K562 (cell line): ENCODE measurements at regions not wholly inside any gene's neighbourhood (a gene's known extent, or its start where the extent isn't known, plus 50 kb on each side); places are given as distances from the start of the nearest gene placed in this dataset.

Experiments
- ATAC-seq: fragments of 200-7000 bp; cut with Tn5 transposase; 3 replicates; pipeline ENCODE4 v1.9.1; 2020; ENCODE audit warnings: moderate library complexity
- BruUV-seq: library from RNA; stranded (reverse); fragments of 400-500 nt; replicated peaks from 2 replicates; lab custom pipeline; 2021; lab: Mats Ljungman, UMichigan
- CTCF ChIA-PET: fragments of 300-600 bp; formaldehyde crosslinking; extraction: SDS; loops from one replicate; lab custom pipeline; 2021; ENCODE audit warnings: low intra/inter-chr PET ratio; lab: Yijun Ruan, JAX
- POLR2A ChIA-PET: fragments of 300-600, 350-650 bp; sonication (Branson Sonifier 250); formaldehyde crosslinking; extraction: SDS; loops from one replicate; lab custom pipeline; 2021; ENCODE audit warnings: antibody characterized with exemption, inconsistent platforms; lab: Yijun Ruan, JAX
- DNase-seq, 4 experiments: peaks; one replicate each; pipeline versions ENCODE4 v3.0.0 to v3.0.0-alpha.2; 2011 to 2018; ENCODE audit warnings: low spot score in 3 of 4, mixed read lengths in 3 of 4; ENCODE audit errors: extremely low read depth in 1 of 4
- FAIRE-seq: peaks from 2 replicates; lab custom pipeline; 2011; peaks lifted over from hg19 to GRCh38; lab: Jason Lieb, UNC
- H2AFZ ChIP-seq: 2 replicates; pipeline ENCODE4 v1.6.0; 2011; ENCODE audit warnings: low read depth, low read length, control low read depth, inconsistent platforms
- H3K27ac ChIP-seq: fragments of 200-600 bp; 3 replicates; pipeline ENCODE4 v1.8.0; 2011; ENCODE audit warnings: low read depth, mild to moderate bottlenecking, control low read depth, inconsistent platforms, low read length, moderate library complexity, mixed read lengths; ENCODE audit errors: extremely low read depth
- H3K27me3 ChIP-seq, 2 experiments: fragments of 300-600 bp in 1 of 2; 2 replicates in 1 of 2; 3 replicates in 1 of 2; pipeline versions ENCODE4 v1.6.0 to v1.8.0; 2011; ENCODE audit warnings: inconsistent platforms in 2 of 2, low read length in 2 of 2, mild to moderate bottlenecking in 1 of 2, mixed read lengths in 1 of 2, moderate library complexity in 1 of 2; ENCODE audit not compliant: control insufficient read depth in 2 of 2, insufficient read depth in 2 of 2
- H3K36me3 ChIP-seq: fragments of 300-600 bp; 3 replicates; pipeline ENCODE4 v1.8.0; 2011; ENCODE audit warnings: mild to moderate bottlenecking, low read length, inconsistent platforms; ENCODE audit not compliant: control insufficient read depth, insufficient read depth
- H3K4me1 ChIP-seq, 2 experiments: fragments of 200-600 bp in 1 of 2; replicated peaks in 1 of 2; 2 replicates in 1 of 2; 3 replicates in 1 of 2; pipeline versions ENCODE4 v1.5.1 to v1.8.0; 2011; ENCODE audit warnings: inconsistent platforms in 2 of 2, low read length in 2 of 2, mild to moderate bottlenecking in 1 of 2, mixed read lengths in 1 of 2, moderate library complexity in 1 of 2; ENCODE audit not compliant: control insufficient read depth in 2 of 2, insufficient read depth in 2 of 2
- H3K4me2 ChIP-seq: 2 replicates; pipeline ENCODE4 v1.6.1; 2011; ENCODE audit warnings: low read length, control low read depth, inconsistent platforms, mixed read lengths; ENCODE audit not compliant: insufficient read depth
- H3K4me3 ChIP-seq: fragments of 200-600 bp; sonication (generic), shearing (Covaris generic); 2 replicates; pipeline ENCODE4 v1.5.1; 2016; ENCODE audit warnings: control low read depth, inconsistent platforms
- H3K79me2 ChIP-seq: fragments of 200-600 bp; 3 replicates; pipeline ENCODE4 v1.8.0; 2011; ENCODE audit warnings: low read length, inconsistent platforms; ENCODE audit not compliant: control insufficient read depth, insufficient read depth
- H3K9ac ChIP-seq, 2 experiments: 2 replicates each; pipeline versions ENCODE4 v1.6.0 to v1.6.1; 2011; ENCODE audit warnings: low read depth in 2 of 2, low read length in 2 of 2, control low read depth in 1 of 2, inconsistent platforms in 1 of 2, mild to moderate bottlenecking in 1 of 2, mixed read lengths in 1 of 2; ENCODE audit not compliant: insufficient read depth in 1 of 2
- H3K9me1 ChIP-seq: one replicate; pipeline ENCODE4 v1.6.0; 2011; ENCODE audit warnings: inconsistent platforms, mild to moderate bottlenecking, low read length, moderate library complexity; ENCODE audit not compliant: control insufficient read depth, insufficient read depth
- H3K9me3 ChIP-seq: replicated peaks from 2 replicates; pipeline ENCODE4 v1.5.1; 2011; ENCODE audit warnings: low read depth, low read length, inconsistent platforms; ENCODE audit not compliant: control insufficient read depth, insufficient read depth
- H4K20me1 ChIP-seq: replicated peaks from 2 replicates; pipeline ENCODE4 v1.6.1; 2011; ENCODE audit warnings: low read length, inconsistent platforms, mixed read lengths; ENCODE audit not compliant: control insufficient read depth, insufficient read depth
- E4F1 ChIP-seq: fragments of 250-450 bp; sonication (Bioruptor Pico); IDR thresholded peaks from 2 replicates; pipeline ENCODE4 v1.5.0; 2021; ENCODE audit warnings: mild to moderate bottlenecking, borderline replicate concordance
- TBP ChIP-seq: optimal IDR thresholded peaks from 2 replicates; pipeline ENCODE3; 2011; ENCODE audit warnings: low read depth, low read length, improper control_type of control experiment
- ZFPM2 ChIP-seq: fragments of 250-450 bp; sonication (Bioruptor Pico); IDR thresholded peaks from 2 replicates; pipeline ENCODE4 v1.5.1; 2022; ENCODE audit warnings: mild to moderate bottlenecking
- ZNF324 ChIP-seq: fragments of 250-450 bp; sonication (Bioruptor Pico); IDR thresholded peaks from 2 replicates; pipeline ENCODE4 v1.4.0; 2020; ENCODE audit warnings: mild to moderate bottlenecking
- WGBS: fragments of 100-300 bp; shearing (Covaris generic); methylation state at CpG from one replicate; pipeline ENCODE4 v1.1.6; 2016; ENCODE audit warnings: low coverage, mixed read lengths; ENCODE audit not compliant: insufficient coverage; ENCODE audit errors: missing lambda C conversion rate; 5-methylcytosine and 5-hydroxymethylcytosine counted together
- in situ Hi-C: fragments of 300-500 bp; cut with MboI; formaldehyde crosslinking; loops from 4 replicates; pipeline ENCODE4 v1.15.0; 2018; ENCODE audit warnings: inconsistent platforms, mixed read lengths
- intact Hi-C: fragments of 100-400 bp; cut with micrococcal nuclease; formaldehyde crosslinking; loops from 2 replicates; pipeline ENCODE4 v1.14.2; 2022

GRCh38 chr2:78201064-78201575 lies 678.9 kb upstream of the LRRTM4 start:
- no peaks in the 10 kb centered on the region for H3K9me1 ChIP-seq
- H3K9me3 ChIP-seq = no peaks in the 10 kb centered on the region
- intact Hi-C loops (no loop called here), in situ Hi-C loops (no loop called here)
- BruUV-seq = no TSS peak
- H3K79me2 ChIP-seq = no peaks in the 10 kb centered on the region
- no peaks in the 10 kb centered on the region for H4K20me1 ChIP-seq
- no peaks in the 10 kb centered on the region for H3K36me3 ChIP-seq
- CTCF ChIA-PET = no interaction called here
- ATAC-seq (no peak), DNase-seq (no peak), FAIRE-seq (no peak)
- no peak overlapping the region for H3K4me2 ChIP-seq
- TF ChIP-seq TBP (no peak), E4F1 (CRISPR knock-in tag) (no peak), ZFPM2 (no peak), ZNF324 (no peak)
- no peaks in the 10 kb centered on the region for H3K4me1 ChIP-seq
- WGBS = 23% methylated on average over 2 of the region's 2 CpGs
- H3K9ac ChIP-seq = no peak overlapping the region
- POLR2A ChIA-PET = no interaction called here
- no peak overlapping the region for H3K27ac ChIP-seq
- no peaks in the 10 kb centered on the region for H3K27me3 ChIP-seq
- H3K4me3 ChIP-seq = no peak overlapping the region
- H2AFZ ChIP-seq = no peak overlapping the region
